HCT116 (cell line): ENCODE measurements at regions not wholly inside any gene's neighbourhood (a gene's known extent, or its start where the extent isn't known, plus 50 kb on each side); places are given as distances from the start of the nearest gene placed in this dataset.

ENCODE experiments used
- CTCF ChIP-seq, 3 experiments: fragments of 200-600 bp in 1 of 3; sonication (generic) in 1 of 3; IDR thresholded peaks in 2 of 3; conservative IDR thresholded peaks in 1 of 3; 2 replicates each; pipeline ENCODE4 v1.5.1; 2012 to 2017; ENCODE audit warnings: low read depth in 2 of 3, low read length in 2 of 3, antibody characterized with exemption in 1 of 3, borderline replicate concordance in 1 of 3, control low read depth in 1 of 3, mild to moderate bottlenecking in 1 of 3, mixed read lengths in 1 of 3, mixed run types in 1 of 3, moderate library complexity in 1 of 3; ENCODE audit not compliant: insufficient read depth in 1 of 3
- EZH2 ChIP-seq: fragments of 200-600 bp; sonication (generic); IDR thresholded peaks from 2 replicates; pipeline ENCODE4 v1.6.1; 2017; ENCODE audit warnings: antibody characterized with exemption, mixed run types
- EZH2phosphoT487 ChIP-seq: fragments of 200-600 bp; IDR thresholded peaks from 2 replicates; pipeline ENCODE4 v1.6.1; 2018; ENCODE audit warnings: antibody characterized with exemption, borderline replicate concordance
- POLR2A ChIP-seq: IDR thresholded peaks from 2 replicates; pipeline ENCODE4 v1.7.0; 2011; ENCODE audit warnings: borderline replicate concordance; ENCODE audit not compliant: insufficient read depth, insufficient read length; ENCODE audit errors: extremely low read depth
- POLR2AphosphoS5 ChIP-seq: IDR thresholded peaks from 2 replicates; pipeline ENCODE4 v1.6.1; 2011; ENCODE audit warnings: mild to moderate bottlenecking, low read depth, low read length, moderate library complexity
- RAD21 ChIP-seq: IDR thresholded peaks from 2 replicates; pipeline ENCODE4 v1.6.1; 2012; ENCODE audit warnings: low read depth, mild to moderate bottlenecking
- REST ChIP-seq: IDR thresholded peaks from 2 replicates; pipeline ENCODE4 v1.6.1; 2012; ENCODE audit warnings: low read depth
- SP1 ChIP-seq: IDR thresholded peaks from 2 replicates; pipeline ENCODE4 v1.6.1; 2012; ENCODE audit warnings: low read depth
- YY1 ChIP-seq: IDR thresholded peaks from 2 replicates; pipeline ENCODE4 v1.6.1; 2011; ENCODE audit warnings: low read length, low read depth, moderate library complexity, mild to moderate bottlenecking; ENCODE audit not compliant: insufficient replicate concordance; ENCODE audit errors: extremely low read depth

GRCh38 chr2:13711154-13711553 is 921.4 kb upstream of the LRATD1 start:
- no peak for TF ChIP-seq REST
- TF ChIP-seq CTCF (IDR thresholded peaks at IDR 0.05 in 2 of 3, conservative IDR thresholded peaks at IDR 0.05 in 1 of 3; ENCODE audit: borderline replicate concordance in 1 of 3, insufficient read depth in 1 of 3, low read depth in 2 of 3, low read length in 2 of 3) = no peak
- TF ChIP-seq POLR2A = no peak
- no peak for TF ChIP-seq EZH2
- no peak for TF ChIP-seq POLR2AphosphoS5
- no peak for TF ChIP-seq YY1
- no peak for TF ChIP-seq SP1
- no peak for TF ChIP-seq RAD21
- TF ChIP-seq EZH2phosphoT487 = no peak
